HG02759 (cell line): ENCODE measurements at regions not wholly inside any gene's neighbourhood (a gene's known extent, or its start where the extent isn't known, plus 50 kb on each side); places are given as distances from the start of the nearest gene placed in this dataset.

Experiments
- ATAC-seq: cut with Tn5 transposase; IDR thresholded peaks from one replicate; pipeline ENCODE4 v1.9.1; 2021; ENCODE audit warnings: mild to moderate bottlenecking, moderate library complexity; ENCODE audit not compliant: unreplicated experiment

DNA sequence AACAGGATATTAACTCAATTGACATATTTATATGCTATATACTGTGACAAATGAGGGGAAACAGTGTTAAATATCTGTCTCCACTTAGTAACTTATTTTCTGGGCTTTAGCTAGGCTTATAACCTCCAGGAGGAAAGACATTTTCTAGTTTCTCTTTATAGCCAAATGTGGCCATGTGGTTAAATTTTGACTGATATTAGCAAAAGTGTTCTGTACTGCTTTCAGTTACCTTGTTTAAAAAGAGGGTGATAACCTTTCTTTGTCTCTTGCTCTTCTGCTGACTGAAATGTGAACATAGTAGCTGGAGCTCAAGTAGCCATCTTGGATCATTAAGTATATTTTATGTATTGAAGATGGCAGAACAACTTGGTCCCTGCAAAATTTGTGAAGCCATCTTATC, 253.7 kb downstream of the PDHA2 start:
- no peak for ATAC-seq

DNA sequence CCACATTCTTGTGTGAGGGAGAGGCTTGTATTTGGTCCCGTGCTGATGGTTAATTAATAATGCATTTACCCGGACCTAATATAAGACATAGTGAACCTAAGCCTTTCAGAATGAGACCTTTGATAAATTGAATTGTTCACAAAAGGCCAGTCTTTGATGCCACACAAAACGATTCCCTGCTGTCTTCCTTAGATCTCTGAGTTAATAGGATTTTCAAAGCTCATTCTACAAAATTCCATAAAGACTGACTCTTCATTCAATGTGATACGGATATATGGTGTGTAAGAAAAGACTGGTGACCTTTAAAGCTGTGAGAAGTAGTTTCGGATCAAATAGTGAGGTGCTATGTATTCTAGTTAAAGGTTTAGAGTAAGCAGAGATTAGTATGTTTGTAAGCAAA, 254.3 kb downstream of the PDHA2 start:
- ATAC-seq: no peak

DNA sequence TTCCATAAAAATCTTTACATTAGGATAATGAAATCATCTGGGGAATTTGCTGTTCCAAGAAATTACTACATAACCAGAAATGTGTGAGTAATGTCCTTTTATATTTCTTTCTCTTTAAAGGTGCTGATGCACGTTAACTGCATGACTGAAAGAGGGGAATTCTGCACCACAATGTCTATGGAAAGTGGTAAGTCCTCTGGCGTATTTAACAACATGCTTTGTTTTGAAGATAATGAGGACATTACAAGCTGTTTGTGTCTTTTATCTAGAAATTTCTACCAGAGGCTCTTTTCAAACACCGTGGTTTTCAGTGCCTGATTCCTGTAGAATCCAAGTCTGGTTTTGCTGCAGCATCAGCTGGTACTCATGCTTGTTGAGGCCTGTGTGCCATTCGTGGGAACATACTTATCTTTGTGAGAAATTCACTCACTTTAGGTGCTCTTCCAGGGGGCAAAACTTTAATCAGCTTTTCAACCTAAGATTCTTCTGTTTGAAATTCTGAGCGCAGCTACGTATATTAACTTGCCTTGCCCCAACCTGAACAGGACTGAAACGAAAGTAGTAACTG, 257.2 kb downstream of the PDHA2 start:
- no peak for ATAC-seq

DNA sequence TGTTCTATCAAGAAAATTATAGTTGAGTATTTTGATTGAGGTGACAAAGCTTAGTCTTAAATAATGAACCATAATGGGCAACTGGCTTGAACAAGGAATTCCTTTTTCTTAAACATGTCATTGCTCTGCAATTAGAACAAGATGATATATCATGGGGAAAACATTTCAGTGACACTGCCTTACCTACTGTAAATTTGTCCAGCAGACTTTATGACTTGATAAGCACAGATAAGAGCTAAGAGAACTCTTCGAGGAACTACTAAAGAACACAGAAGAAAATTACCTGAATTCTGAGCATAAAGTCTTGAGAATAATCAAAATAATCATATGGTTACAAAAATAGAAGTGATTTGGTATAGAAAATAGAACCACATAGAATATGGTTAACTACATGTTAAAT, 257.8 kb downstream of the PDHA2 start:
- ATAC-seq: no peak

DNA sequence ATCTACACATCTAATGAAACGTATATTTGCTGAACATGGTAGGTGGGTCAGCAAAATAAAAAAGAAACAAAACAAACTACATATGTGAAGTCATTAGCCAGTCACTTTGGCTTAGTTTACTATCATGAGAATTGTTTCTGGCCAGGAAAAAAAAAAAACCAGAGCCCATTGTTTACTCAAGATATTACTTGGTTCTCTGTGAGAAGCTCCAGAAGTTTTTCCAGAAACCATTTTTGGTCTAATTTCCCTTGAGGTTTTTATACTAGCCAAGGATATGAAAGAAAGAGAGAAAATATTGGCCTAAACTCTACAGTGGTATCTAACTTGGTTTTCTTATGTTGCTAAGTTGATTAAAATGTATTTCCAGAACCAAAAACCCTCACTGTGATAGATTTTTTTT, 259.1 kb downstream of the PDHA2 start:
- no peak for ATAC-seq

DNA sequence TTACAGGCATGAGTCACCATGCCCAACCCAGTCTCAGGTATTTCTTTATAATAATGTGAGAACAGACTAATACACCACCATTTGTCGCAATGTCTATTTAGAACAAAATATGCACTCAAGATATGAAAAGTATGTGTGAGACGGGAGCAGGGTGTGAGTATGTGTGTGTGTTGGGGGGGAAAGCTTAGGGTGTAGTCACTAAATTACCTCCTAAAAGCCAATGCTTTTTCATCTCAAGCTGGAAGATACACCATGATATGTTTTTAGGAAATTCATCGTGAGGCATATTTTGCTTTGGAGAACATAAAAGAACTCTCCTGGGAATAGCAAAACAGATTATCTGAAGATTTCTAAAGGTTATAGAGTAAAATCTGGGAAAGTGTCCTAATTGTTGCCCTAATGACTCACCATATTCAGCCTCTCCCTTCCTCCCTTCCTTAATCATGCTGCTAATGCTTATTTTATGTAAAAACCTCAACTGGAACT, 262.7 kb downstream of the PDHA2 start:
- ATAC-seq: no peak

DNA sequence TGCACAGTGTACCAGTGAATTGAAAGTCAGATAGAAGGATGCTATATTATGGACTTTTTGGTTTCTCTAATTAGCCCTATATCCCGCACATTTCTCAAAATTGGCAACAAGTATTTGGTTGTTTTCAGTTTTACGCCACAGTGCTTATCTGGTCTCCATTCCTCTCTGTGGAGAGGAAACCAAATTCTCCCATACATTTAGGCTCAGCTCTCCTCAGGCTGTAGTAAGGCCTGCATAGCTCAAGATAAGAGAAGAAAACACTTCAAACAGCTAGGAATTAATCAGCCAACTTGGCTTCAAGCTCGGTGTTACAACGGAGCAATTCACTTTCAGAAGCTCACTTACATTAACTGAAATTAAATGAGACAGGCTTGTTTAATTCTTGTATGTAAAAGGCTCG, 263.2 kb downstream of the PDHA2 start:
- no peak for ATAC-seq

DNA sequence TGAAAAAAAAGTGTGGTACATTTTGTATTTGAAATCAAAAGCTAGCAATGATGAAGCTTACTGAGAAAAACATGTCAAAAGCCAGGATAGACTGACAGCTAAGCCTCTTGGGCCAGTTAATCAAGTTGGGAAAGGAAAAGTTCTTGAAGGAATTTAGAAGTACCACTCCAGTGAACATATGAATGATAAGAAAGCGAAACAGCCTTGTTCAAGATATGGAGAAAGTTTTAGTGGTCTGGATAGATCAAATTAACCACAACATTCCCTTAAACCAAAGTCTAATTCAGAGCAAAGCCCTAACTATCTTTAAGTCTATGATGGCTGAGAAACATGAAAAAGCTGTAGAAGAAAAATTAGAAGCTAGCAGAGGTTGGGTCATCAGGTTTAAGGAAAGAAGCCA, 268.3 kb downstream of the PDHA2 start:
- ATAC-seq: no peak

DNA sequence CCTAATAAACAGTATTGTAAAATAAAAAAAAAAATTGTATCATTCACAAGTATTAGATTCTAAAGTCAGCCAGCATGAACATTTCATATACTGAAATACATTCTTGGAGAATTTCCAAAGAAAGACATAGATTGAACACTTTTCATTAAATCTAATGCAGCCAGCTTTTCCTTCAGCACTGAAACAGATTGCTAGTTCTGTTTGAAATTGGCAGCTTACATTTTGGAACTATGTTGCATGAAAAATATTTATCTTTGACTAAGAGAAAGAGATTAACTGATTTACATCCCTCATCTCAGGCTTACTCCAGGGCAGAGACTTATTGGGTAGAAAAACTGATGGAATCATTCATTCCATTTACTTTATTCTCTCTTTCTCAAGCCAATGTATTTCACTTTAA, 272.7 kb downstream of the PDHA2 start:
- ATAC-seq: no peak

DNA sequence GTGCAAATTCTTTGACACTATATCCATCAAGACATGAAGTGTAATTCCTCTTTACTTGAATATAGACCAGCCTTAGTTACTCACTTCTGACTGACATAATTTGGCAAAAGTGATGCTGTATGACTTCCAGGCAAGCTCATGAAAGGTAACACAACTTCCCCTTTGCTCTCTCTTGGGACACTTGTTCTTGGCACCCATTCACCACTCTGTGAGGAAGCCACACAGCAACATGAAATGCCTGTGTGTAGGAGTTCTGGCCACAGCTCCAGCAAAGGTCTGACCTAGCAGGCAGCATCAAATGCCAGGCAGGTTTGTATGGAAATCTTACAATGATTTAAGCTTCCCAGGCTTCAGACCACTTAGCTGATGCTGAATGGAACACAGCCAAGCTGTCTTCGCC, 280.3 kb downstream of the PDHA2 start:
- ATAC-seq: no peak

DNA sequence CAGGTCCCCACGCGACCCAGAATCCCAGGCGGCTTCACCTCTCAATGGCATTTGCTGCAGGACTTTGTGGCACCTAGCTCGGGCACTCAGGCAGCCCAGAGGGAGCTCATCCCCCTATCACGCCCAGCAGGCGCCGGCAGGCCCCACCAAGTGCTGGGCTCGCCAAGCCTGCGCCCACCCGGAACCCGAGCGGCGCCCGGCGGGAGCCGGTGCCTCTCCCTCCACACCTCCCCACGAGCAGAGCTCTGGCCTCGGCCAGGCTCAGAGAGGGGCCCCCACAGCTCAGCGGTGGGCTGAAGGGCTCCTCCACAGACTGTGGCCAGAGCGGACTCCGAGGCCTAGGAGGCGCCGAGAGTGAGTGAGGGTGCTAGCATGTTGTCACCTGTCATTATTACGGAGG, 286.3 kb downstream of the PDHA2 start:
- ATAC-seq: no peak

DNA sequence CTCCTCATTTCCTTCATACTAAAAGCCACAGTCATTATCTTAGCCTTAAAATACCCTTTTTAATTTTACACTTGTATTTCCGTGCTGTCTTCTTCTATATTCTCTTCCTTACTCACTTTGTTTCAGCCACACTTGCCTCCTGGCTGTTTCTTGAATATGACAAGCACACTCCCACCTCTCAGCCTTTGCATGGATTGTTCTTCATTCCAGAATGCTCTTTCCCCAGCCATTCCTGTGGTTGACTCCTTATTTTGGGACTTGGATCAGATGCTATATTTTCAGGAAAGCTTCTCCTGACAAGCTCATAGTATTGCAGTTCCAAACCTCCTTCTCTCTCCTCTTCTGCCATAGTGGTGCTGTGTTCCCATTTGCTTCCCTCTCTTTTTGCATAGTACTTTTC, 291.3 kb downstream of the PDHA2 start:
- no peak for ATAC-seq

DNA sequence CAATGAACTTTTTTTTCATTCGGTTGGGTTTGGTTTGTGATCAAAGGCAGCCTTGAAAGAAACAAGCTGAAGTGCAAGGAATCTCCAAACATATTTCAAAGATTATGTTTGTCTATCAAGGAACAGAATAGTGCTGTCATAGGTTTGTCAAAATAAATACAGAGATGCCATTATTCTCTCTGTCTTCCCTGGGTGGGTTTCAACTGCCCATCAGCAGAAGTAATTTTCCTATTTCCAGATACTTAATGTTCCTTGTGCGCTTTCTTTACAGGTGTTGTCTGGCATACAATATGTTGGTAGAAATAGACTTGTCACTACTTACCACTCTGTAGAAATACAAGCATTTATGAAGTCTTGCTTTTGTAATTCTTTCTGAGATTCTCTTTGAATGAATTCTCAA, 294.9 kb downstream of the PDHA2 start:
- ATAC-seq: no peak

DNA sequence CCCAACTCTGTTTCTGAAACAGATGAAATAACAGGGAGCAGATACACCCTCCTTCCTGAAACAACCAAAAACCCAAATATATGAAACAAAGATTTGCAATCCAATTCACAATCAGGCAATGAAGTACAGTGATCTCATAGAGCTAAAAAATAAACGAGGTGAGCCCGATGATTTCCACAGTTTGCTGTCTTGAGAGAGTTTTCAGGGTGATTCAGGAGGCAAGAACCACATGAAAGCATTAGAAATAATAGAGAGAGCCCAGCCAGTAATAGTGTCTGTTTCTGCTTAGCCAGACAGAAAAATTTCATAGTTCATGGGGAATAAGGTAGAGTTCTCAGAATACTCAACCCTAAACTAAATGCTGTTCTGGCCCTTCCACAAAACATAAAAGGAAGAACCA, 296.2 kb downstream of the PDHA2 start:
- no peak for ATAC-seq

DNA sequence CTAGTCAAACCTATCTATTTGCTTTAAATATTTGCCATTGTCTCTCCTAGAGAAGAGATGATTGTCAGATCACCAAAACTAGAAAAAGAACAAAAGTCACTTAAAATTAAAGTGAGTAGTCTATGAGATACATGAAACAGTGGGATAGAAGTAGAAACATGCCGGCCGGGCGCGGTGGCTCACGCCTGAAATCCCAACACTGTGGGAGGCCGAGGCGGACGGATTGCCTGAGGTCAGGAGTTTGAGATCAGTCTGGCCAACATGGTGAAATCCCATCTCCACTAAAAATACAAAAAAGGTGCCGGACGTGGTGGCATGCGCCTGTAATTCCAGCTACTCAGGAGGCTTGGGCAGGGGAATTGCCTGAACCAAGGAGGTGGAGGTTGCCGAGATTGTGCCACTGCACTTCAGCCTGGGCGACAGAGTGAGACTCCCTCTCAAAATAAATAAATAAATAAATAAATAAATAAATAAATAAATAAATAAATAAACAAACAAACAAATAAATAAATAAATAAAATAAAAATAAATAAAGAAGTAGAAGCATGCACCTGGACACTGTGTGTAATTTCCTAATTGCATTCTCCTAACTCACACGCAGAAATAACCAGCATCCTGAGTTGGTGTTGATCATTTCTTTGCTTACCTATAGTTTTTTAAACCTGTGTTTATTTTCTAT, 299.5 kb downstream of the PDHA2 start:
- no peak for ATAC-seq

DNA sequence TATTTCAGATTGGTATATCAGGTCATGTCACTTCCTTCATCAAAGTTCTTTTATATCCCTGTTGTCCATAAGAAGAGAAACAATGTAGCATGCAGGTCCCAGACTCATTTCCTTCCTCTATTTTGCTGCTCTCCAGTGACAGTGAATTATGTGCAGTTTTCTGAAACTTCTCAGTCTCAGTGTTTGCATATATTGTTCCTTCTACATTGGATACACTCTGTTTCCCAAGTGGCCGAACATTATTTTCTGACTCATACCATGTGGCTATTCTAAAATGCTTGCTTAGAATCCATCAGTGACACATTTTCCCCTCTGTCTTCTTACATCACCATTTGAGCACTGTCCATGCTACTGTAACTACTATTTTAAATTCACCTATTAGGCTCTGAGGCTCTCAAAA, 305.7 kb downstream of the PDHA2 start:
- no peak for ATAC-seq

DNA sequence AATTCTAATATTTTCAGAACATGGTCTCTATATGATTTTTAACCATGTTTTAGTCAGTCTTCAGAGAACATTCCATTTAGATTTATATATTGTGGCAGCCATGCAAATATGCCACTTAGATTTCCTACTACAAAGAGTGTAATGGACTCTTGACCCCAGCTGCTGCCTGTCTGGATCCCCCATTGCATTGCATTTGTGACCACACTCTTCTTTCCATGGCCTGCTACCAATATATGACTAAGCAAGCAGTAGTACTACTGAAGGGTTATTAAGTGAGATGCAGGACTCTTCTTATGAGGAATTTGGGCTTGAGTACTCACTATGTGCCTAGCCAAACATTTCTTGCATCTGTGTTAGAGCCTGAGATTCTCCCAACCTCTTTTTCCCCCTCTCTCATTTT, 306.8 kb downstream of the PDHA2 start:
- no peak for ATAC-seq

DNA sequence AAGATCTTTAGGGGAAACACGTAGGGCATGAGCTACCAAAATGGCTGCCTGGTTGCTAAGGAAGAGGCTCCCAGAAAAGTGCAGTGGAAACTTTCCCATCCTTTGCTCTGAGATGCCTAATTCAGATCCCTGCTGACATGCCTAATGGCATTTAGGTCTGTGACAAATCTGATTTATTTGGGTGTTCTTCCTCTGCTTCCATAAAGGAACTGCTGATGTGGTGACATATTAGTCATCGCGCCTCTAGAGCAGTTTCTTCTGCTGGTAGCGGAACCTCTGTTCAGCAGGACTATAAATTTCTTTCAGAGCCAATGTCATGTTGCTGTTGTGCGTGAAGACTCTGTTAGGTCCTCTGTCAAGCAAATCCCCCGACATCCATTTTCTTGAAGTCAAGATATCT, 310.0 kb downstream of the PDHA2 start:
- no peak for ATAC-seq

DNA sequence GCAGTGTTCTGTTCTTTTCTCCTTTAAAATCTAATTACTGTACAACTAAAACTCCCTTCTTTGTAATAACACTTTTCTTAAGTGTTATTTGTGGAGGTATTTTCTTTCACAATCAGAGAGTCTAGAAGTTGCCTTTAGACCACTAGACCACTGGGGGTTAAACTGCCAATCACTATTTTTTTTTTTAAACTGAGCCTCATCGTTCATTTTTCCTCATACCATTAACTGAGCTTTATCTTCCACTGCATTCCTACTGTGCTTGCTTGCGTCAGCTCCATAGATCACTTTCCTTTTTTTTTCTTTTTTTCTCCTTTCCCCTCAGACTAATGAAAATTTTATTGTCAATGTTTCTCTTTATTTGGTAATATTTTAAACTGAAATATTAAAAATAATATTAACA, 310.6 kb downstream of the PDHA2 start:
- ATAC-seq: no peak

DNA sequence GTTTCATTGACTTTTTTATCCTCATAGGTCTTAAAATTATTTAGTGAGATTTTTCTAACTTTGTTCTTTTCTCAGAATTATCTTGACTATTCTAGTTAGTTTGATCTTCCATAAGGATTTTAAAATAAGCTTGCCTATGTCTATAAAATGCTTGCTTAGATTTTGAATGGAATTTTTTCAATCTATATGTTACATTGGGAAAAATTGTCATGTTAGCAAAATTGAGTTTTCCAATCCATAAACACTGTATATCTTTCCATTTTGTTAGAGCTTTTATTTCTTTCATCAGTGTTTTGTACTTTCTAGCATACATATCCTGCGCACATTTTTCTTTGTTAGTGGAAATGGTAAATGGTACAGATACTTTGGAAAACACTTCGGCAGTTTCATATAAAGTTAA, 312.9 kb downstream of the PDHA2 start:
- ATAC-seq: no peak

DNA sequence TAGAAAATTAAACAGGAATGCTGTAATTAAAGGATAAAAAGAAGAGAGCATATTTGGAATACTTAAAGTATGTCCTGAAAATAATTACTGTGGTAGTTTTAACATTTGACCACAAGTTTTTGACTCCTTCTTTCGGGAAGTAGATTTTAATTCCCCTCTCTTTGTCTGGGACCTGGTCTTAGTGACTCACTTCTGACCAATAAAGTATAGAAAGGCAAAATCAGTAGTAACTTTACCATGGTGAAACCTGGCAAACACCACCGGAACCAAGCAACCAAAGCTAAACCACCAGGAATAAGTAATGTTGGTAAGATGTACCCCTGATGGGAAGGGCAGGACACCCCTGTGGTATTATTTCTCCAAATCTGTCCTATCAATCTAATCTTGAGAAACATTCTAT, 314.8 kb downstream of the PDHA2 start:
- no peak for ATAC-seq

DNA sequence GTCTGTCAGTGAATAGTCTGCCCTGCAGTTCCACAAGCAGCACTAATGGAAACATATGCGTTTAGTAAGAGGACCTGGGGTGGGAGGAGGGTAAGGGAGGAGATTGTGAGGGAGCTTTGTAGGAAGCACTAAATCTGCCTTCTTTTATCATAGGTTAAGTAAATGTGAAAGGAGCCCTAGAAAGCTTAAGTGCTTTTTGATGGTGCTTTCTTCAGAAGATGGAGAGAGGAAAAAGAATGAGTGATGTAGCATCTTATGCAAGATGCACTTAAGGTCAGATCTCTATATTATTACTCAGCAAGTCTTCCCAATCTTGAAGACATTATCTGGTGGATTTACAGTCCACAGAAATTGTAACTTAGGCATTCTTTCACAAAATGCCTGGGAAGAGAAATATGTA, 322.7 kb downstream of the PDHA2 start:
- no peak for ATAC-seq

DNA sequence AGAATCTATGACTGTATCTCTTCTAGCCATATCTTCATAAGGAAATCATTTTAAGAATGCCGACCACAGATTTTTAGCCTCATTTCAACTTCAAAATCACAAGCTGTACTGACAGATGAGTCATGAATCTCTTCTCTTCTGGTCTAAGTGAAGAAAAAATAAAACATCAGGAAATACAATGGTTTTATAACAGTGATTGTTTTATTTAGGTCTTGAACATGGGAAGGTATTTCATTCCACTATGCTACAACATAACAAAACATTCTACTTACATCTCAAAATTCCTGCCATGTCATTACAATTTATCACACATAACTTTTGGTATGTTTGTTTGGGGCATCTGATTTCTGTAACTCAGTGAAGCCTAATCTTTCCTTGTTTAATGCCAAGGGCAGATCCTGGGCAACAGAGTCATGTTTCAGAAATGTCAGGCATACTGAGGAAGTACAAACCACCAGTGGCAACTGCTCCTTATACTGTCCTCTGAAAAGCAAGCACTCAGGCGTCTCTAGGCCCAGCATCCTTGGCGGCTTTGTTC, 325.0 kb downstream of the PDHA2 start:
- no peak for ATAC-seq
